MCF 10A (cell line): ENCODE measurements at regions not wholly inside any gene's neighbourhood (a gene's known extent, or its start where the extent isn't known, plus 50 kb on each side); places are given as distances from the start of the nearest gene placed in this dataset.

Source experiments
- BruUV-seq: library from RNA; stranded (reverse); fragments of 400-500 nt; replicated peaks from 2 replicates; lab custom pipeline; 2021; lab: Mats Ljungman, UMichigan
- CTCF ChIA-PET: fragments of 300-600 bp; sonication (Branson Sonifier 250); formaldehyde crosslinking; extraction: SDS; loops from one replicate; lab custom pipeline; 2021; ENCODE audit warnings: antibody characterized with exemption, inconsistent platforms; lab: Yijun Ruan, JAX
- POLR2A ChIA-PET: fragments of 300-600, 350-650 bp; sonication (Branson Sonifier 250); formaldehyde crosslinking; extraction: SDS; loops from one replicate; lab custom pipeline; 2020; ENCODE audit warnings: antibody characterized with exemption, inconsistent platforms; lab: Yijun Ruan, JAX
- DNase-seq: peaks from one replicate; pipeline ENCODE4 v3.0.0-alpha.2; 2018; ENCODE audit not compliant: unreplicated experiment
- H3K27ac Mint-ChIP-seq: one replicate; pipeline ENCODE4 v1.8.0; 2022; ENCODE audit warnings: mild to moderate bottlenecking, low read depth, mixed read lengths; ENCODE audit not compliant: unreplicated experiment
- H3K27me3 Mint-ChIP-seq: one replicate; pipeline ENCODE4 v1.8.0; 2022; ENCODE audit warnings: mixed read lengths; ENCODE audit not compliant: insufficient read depth, unreplicated experiment
- H3K36me3 Mint-ChIP-seq: one replicate; pipeline ENCODE4 v1.8.0; 2022; ENCODE audit warnings: mild to moderate bottlenecking, moderate library complexity, mixed read lengths; ENCODE audit not compliant: insufficient read depth, unreplicated experiment
- H3K4me1 Mint-ChIP-seq: one replicate; pipeline ENCODE4 v1.8.0; 2022; ENCODE audit warnings: mixed read lengths; ENCODE audit not compliant: insufficient read depth, unreplicated experiment
- H3K4me3 Mint-ChIP-seq: one replicate; pipeline ENCODE4 v1.8.0; 2022; ENCODE audit warnings: mild to moderate bottlenecking, moderate library complexity, mixed read lengths; ENCODE audit not compliant: unreplicated experiment
- H3K9me3 Mint-ChIP-seq: one replicate; pipeline ENCODE4 v1.8.0; 2022; ENCODE audit warnings: mixed read lengths; ENCODE audit not compliant: unreplicated experiment
- CTCF ChIP-seq: fragments of 200-600 bp; IDR thresholded peaks from one replicate; pipeline ENCODE4 v1.8.0; 2022; ENCODE audit warnings: antibody characterized with exemption, mild to moderate bottlenecking; ENCODE audit not compliant: unreplicated experiment
- intact Hi-C: fragments of 100-400 bp; cut with micrococcal nuclease; formaldehyde crosslinking; loops from 2 replicates; pipeline ENCODE4 v1.14.1; 2022

GRCh38 chr1:188188317-188188716, 1359.6 kb downstream of the PLA2G4A start:
- H3K9me3 Mint-ChIP-seq, result peaks cover 8% of the 10 kb centered on the region
- TF ChIP-seq CTCF, result peak; percentile 7
- no peak for DNase-seq
- no peak overlapping the region for H3K27ac Mint-ChIP-seq
- ChIA-PET CTCF (no interaction called here), POLR2A (no interaction called here)
- BruUV-seq, result no TSS peak
- H3K27me3 Mint-ChIP-seq, result no peaks in the 10 kb centered on the region
- no peaks in the 10 kb centered on the region for H3K36me3 Mint-ChIP-seq
- no peaks in the 10 kb centered on the region for H3K4me1 Mint-ChIP-seq
- intact Hi-C loops, result no loop called here
- no peak overlapping the region for H3K4me3 Mint-ChIP-seq

GRCh38 chr1:188194916-188195315, 1366.2 kb downstream of the PLA2G4A start:
- DNase-seq, result no peak
- intact Hi-C loops, result no loop called here
- no TSS peak for BruUV-seq

GRCh38 chr1:188218289-188218688, 1389.5 kb downstream of the PLA2G4A start:
- CTCF ChIA-PET, result no interaction called here
- no peaks in the 10 kb centered on the region for H3K9me3 Mint-ChIP-seq
- BruUV-seq, result no TSS peak
- DNase-seq, result no peak
- no peaks in the 10 kb centered on the region for H3K4me1 Mint-ChIP-seq
- H3K27ac Mint-ChIP-seq, result no peak overlapping the region
- H3K4me3 Mint-ChIP-seq, result no peak overlapping the region
- POLR2A ChIA-PET, result no interaction called here
- H3K27me3 Mint-ChIP-seq, result no peaks in the 10 kb centered on the region
- H3K36me3 Mint-ChIP-seq, result no peaks in the 10 kb centered on the region
- TF ChIP-seq CTCF, result no peak
- intact Hi-C loops, result no loop called here

More at GRCh38 chr1:188194916-188195315, 1366.2 kb downstream of the PLA2G4A start:
- Mint-ChIP-seq H3K4me1 (no peaks in the 10 kb centered on the region), H3K36me3 (no peaks in the 10 kb centered on the region), H3K4me3 (no peak overlapping the region), H3K27ac (no peak overlapping the region), H3K27me3 (no peaks in the 10 kb centered on the region), H3K9me3 (peaks cover 7% of the 10 kb centered on the region)
- no peak for TF ChIP-seq CTCF
- ChIA-PET CTCF (interaction anchor here (1.2 to 1.5 kb wide), 3 partner anchors 9 to 12 kb away, joined by 3 to 6 read pairs (median 3); no protein-coding TSS in a partner anchor), POLR2A (no interaction called here)

- no peak for TF ChIP-seq CTCF
- no peak overlapping the region for H3K27ac Mint-ChIP-seq
- intact Hi-C loops, result no loop called here
These were observed 1391.3 kb downstream of the PLA2G4A start for GRCh38 chr1:188220051-188220450.

More at GRCh38 chr1:188220051-188220450, 1391.3 kb downstream of the PLA2G4A start:
- POLR2A ChIA-PET, result no interaction called here
- DNase-seq, result no peak
- Mint-ChIP-seq H3K36me3 (peaks cover 8% of the 10 kb centered on the region), H3K27me3 (no peaks in the 10 kb centered on the region), H3K4me3 (no peak overlapping the region), H3K9me3 (no peaks in the 10 kb centered on the region), H3K4me1 (peaks cover 6% of the 10 kb centered on the region)
- BruUV-seq, result no TSS peak
- CTCF ChIA-PET, result no interaction called here
